CD8-positive, alpha-beta memory T cell (primary cell): ENCODE measurements at regions not wholly inside any gene's neighbourhood (a gene's known extent, or its start where the extent isn't known, plus 50 kb on each side); places are given as distances from the start of the nearest gene placed in this dataset.

Source experiments
- CTCF ChIA-PET: fragments of 350-600 bp; sonication (Branson Sonifier 250); formaldehyde crosslinking; loops from one replicate; lab custom pipeline; 2021; ENCODE audit warnings: antibody characterized with exemption; lab: Charles Lee
- POLR2A ChIA-PET: fragments of 350-600 bp; sonication (Branson Sonifier 250); formaldehyde crosslinking; loops from one replicate; lab custom pipeline; 2021; ENCODE audit warnings: antibody characterized with exemption; lab: Charles Lee
- DNase-seq, 5 donors: peaks; one replicate each; pipeline versions ENCODE4 v3.0.0 to v3.0.0-alpha.2; 2020 to 2022; ENCODE audit warnings: mixed read lengths in 1 of 5
- H3K27ac ChIP-seq: one replicate; pipeline ENCODE4 v1.7.0; 2013; ENCODE audit warnings: low read depth, mild to moderate bottlenecking, low read length, moderate library complexity
- H3K27me3 ChIP-seq: 2 replicates; pipeline ENCODE4 v1.7.0; 2013; ENCODE audit warnings: low read length, mild to moderate bottlenecking; ENCODE audit not compliant: insufficient read depth, poor library complexity, severe bottlenecking
- H3K36me3 ChIP-seq: 2 replicates; pipeline ENCODE4 v1.7.0; 2013; ENCODE audit warnings: mild to moderate bottlenecking, low read length, moderate library complexity; ENCODE audit not compliant: insufficient read depth
- H3K4me1 ChIP-seq: 2 replicates; pipeline ENCODE4 v1.7.0; 2013; ENCODE audit warnings: mild to moderate bottlenecking, low read length, moderate library complexity; ENCODE audit not compliant: insufficient read depth
- H3K4me3 ChIP-seq: 2 replicates; pipeline ENCODE4 v1.7.0; 2013; ENCODE audit warnings: mild to moderate bottlenecking, low read length
- H3K9me3 ChIP-seq: 2 replicates; pipeline ENCODE4 v1.7.0; 2013; ENCODE audit warnings: mild to moderate bottlenecking, low read length
- H3K27ac Mint-ChIP-seq, 8 donors: one replicate each; pipeline ENCODE4 v1.8.0; 2020 to 2021; ENCODE audit warnings: mixed read lengths in 8 of 8, mild to moderate bottlenecking in 6 of 8, inconsistent platforms in 3 of 8, moderate library complexity in 3 of 8
- H3K27me3 Mint-ChIP-seq, 2 donors: one replicate each; pipeline ENCODE4 v1.8.0; 2020 to 2021; ENCODE audit warnings: mixed read lengths in 2 of 2, mild to moderate bottlenecking in 1 of 2, moderate library complexity in 1 of 2
- H3K36me3 Mint-ChIP-seq, 3 donors: one replicate each; pipeline ENCODE4 v1.8.0; 2020 to 2021; ENCODE audit warnings: mixed read lengths in 3 of 3, inconsistent platforms in 1 of 3, mild to moderate bottlenecking in 1 of 3
- H3K4me1 Mint-ChIP-seq, 3 donors: one replicate each; pipeline ENCODE4 v1.8.0; 2020 to 2021; ENCODE audit warnings: mixed read lengths in 3 of 3, inconsistent platforms in 1 of 3, mild to moderate bottlenecking in 1 of 3
- H3K4me3 Mint-ChIP-seq, 7 donors: one replicate each; pipeline ENCODE4 v1.8.0; 2020 to 2021; ENCODE audit warnings: mixed read lengths in 7 of 7, mild to moderate bottlenecking in 6 of 7, moderate library complexity in 4 of 7, inconsistent platforms in 2 of 7
- H3K9me3 Mint-ChIP-seq, 5 donors: one replicate each; pipeline ENCODE4 v1.8.0; 2020 to 2022; ENCODE audit warnings: mixed read lengths in 5 of 5, mild to moderate bottlenecking in 3 of 5, moderate library complexity in 2 of 5, inconsistent platforms in 1 of 5

DNA sequence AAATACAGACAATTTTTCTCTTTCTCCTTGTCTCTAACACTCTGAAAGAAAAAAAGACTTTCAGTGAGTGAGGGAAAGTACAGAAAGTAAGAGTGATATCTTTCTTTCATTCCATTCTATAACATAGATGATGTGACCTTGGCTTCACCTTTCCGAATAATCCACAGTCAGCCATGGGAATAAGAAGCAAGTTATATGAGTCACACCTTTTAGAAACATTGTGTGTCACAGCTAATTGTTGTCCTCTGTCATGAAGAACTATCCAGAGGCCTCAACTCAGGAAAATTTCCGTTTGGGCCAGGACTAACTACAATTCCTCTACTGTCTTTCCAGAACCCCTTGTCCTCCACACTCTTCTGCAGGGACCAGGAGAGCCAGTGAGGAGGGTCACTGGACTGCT lies 209.7 kb upstream of the FAR2 start:
- H3K9me3 Mint-ChIP-seq: no peaks in the 10 kb centered on the region
- no peaks in the 10 kb centered on the region for H3K4me1 ChIP-seq
- no peaks in the 10 kb centered on the region for H3K27me3 ChIP-seq
- no peak overlapping the region for H3K4me3 Mint-ChIP-seq
- CTCF ChIA-PET: no interaction called here
- H3K27ac Mint-ChIP-seq: no peak overlapping the region
- POLR2A ChIA-PET: no interaction called here
- no peaks in the 10 kb centered on the region for H3K36me3 ChIP-seq
- no peak overlapping the region for H3K4me3 ChIP-seq
- H3K27me3 Mint-ChIP-seq: no peaks in the 10 kb centered on the region
- no peaks in the 10 kb centered on the region for H3K4me1 Mint-ChIP-seq
- no peaks in the 10 kb centered on the region for H3K9me3 ChIP-seq
- no peak overlapping the region for H3K27ac ChIP-seq
- no peak for DNase-seq
- H3K36me3 Mint-ChIP-seq: no peaks in the 10 kb centered on the region

- Histone ChIP-seq H3K27ac (no peak overlapping the region), H3K36me3 (no peaks in the 10 kb centered on the region), H3K27me3 (no peaks in the 10 kb centered on the region), H3K9me3 (no peaks in the 10 kb centered on the region), H3K4me1 (no peaks in the 10 kb centered on the region), H3K4me3 (no peak overlapping the region)
- ChIA-PET CTCF (no interaction called here), POLR2A (no interaction called here)
- no peak overlapping the region for H3K4me3 Mint-ChIP-seq
- H3K27me3 Mint-ChIP-seq: peaks cover 0 to 3% of the 10 kb centered on the region in 2 donors
- no peaks in the 10 kb centered on the region for H3K4me1 Mint-ChIP-seq
- DNase-seq: no peak
- no peaks in the 10 kb centered on the region for H3K36me3 Mint-ChIP-seq
- no peak overlapping the region for H3K27ac Mint-ChIP-seq
- no peaks in the 10 kb centered on the region for H3K9me3 Mint-ChIP-seq
These were observed 207.8 kb upstream of the FAR2 start for GRCh38 chr12:28941248-28941647.

DNA sequence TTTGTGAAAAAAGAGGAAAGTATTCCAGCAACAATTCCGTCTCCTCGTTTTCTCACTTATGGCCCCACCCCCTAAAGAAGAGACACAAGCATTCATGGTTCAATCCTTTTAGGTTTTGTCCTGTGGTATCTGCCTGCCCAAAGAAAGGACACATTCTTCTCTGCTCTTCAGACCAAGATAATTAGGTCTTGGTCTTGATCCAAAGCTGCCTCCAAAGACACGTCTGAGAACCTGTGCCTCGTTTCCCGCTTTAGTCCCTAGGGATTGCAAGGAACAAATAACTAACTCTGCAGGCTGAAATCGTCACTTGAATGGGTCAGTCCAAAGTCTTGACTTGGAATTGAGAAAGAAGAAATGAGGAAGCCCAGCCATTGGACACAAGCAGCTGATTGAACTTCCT lies 202.7 kb upstream of the FAR2 start:
- Mint-ChIP-seq H3K9me3 (no peaks in the 10 kb centered on the region), H3K4me1 (no peaks in the 10 kb centered on the region), H3K27ac (no peak overlapping the region), H3K36me3 (no peaks in the 10 kb centered on the region), H3K27me3 (peaks cover 4% of the 10 kb centered on the region in 2 donors), H3K4me3 (no peak overlapping the region)
- H3K9me3 ChIP-seq: no peaks in the 10 kb centered on the region
- CTCF ChIA-PET: no interaction called here
- POLR2A ChIA-PET: no interaction called here
- no peaks in the 10 kb centered on the region for H3K27me3 ChIP-seq
- DNase-seq: no peak
- no peak overlapping the region for H3K4me3 ChIP-seq
- H3K36me3 ChIP-seq: no peaks in the 10 kb centered on the region
- no peaks in the 10 kb centered on the region for H3K4me1 ChIP-seq
- no peak overlapping the region for H3K27ac ChIP-seq

DNA sequence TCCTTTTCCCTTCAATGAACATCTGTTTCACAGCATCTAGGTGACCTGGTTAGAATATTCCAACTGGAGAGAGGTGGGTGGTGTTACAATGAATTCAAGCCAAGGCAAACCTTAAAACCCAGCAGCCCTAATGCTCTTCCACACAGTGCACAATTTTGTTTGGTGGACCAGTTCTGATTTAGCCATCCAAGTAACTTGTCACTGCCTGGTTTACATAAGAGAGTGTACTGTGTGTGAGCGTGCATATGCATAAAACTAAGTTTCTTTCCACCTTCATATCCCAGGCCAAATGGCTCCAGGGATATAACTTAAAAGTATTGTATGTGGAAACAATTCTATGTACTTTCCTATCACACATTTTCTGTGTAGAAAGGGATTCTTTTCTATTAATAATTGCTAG lies 200.4 kb upstream of the FAR2 start:
- Histone ChIP-seq H3K27ac (no peak overlapping the region), H3K27me3 (no peaks in the 10 kb centered on the region), H3K36me3 (no peaks in the 10 kb centered on the region), H3K9me3 (no peaks in the 10 kb centered on the region), H3K4me3 (no peak overlapping the region), H3K4me1 (no peaks in the 10 kb centered on the region)
- no peak overlapping the region for H3K27ac Mint-ChIP-seq
- DNase-seq: no peak
- H3K4me1 Mint-ChIP-seq: no peaks in the 10 kb centered on the region
- no peak overlapping the region for H3K4me3 Mint-ChIP-seq
- peaks cover 4% of the 10 kb centered on the region in 2 donors for H3K27me3 Mint-ChIP-seq
- POLR2A ChIA-PET: no interaction called here
- H3K36me3 Mint-ChIP-seq: no peaks in the 10 kb centered on the region
- H3K9me3 Mint-ChIP-seq: no peaks in the 10 kb centered on the region
- CTCF ChIA-PET: no interaction called here

- Mint-ChIP-seq H3K27ac (no peak overlapping the region), H3K36me3 (no peaks in the 10 kb centered on the region), H3K4me3 (no peak overlapping the region), H3K9me3 (no peaks in the 10 kb centered on the region), H3K4me1 (no peaks in the 10 kb centered on the region), H3K27me3 (peaks cover 4% of the 10 kb centered on the region in 2 donors)
- H3K4me1 ChIP-seq: no peaks in the 10 kb centered on the region
- no peaks in the 10 kb centered on the region for H3K9me3 ChIP-seq
- DNase-seq: no peak
- ChIA-PET CTCF (no interaction called here), POLR2A (no interaction called here)
- H3K36me3 ChIP-seq: no peaks in the 10 kb centered on the region
- no peaks in the 10 kb centered on the region for H3K27me3 ChIP-seq
- H3K27ac ChIP-seq: no peak overlapping the region
- H3K4me3 ChIP-seq: no peak overlapping the region
These were observed 199.9 kb upstream of the FAR2 start for GRCh38 chr12:28949184-28949583.

GRCh38 chr12:28950049-28950448 lies 199.0 kb upstream of the FAR2 start:
- Mint-ChIP-seq H3K36me3 (no peaks in the 10 kb centered on the region), H3K27ac (no peak overlapping the region), H3K9me3 (no peaks in the 10 kb centered on the region), H3K4me3 (no peak overlapping the region), H3K4me1 (no peaks in the 10 kb centered on the region), H3K27me3 (peaks cover 4% of the 10 kb centered on the region in 2 donors)
- CTCF ChIA-PET: no interaction called here
- H3K4me1 ChIP-seq: no peaks in the 10 kb centered on the region
- POLR2A ChIA-PET: no interaction called here
- no peaks in the 10 kb centered on the region for H3K9me3 ChIP-seq
- no peak overlapping the region for H3K27ac ChIP-seq
- H3K4me3 ChIP-seq: no peak overlapping the region
- DNase-seq: no peak
- no peaks in the 10 kb centered on the region for H3K27me3 ChIP-seq
- no peaks in the 10 kb centered on the region for H3K36me3 ChIP-seq

- Histone ChIP-seq H3K9me3 (no peaks in the 10 kb centered on the region), H3K4me1 (no peaks in the 10 kb centered on the region), H3K4me3 (no peak overlapping the region), H3K36me3 (no peaks in the 10 kb centered on the region), H3K27me3 (no peaks in the 10 kb centered on the region), H3K27ac (no peak overlapping the region)
- H3K9me3 Mint-ChIP-seq: no peaks in the 10 kb centered on the region
- ChIA-PET POLR2A (no interaction called here), CTCF (no interaction called here)
- no peaks in the 10 kb centered on the region for H3K4me1 Mint-ChIP-seq
- H3K27ac Mint-ChIP-seq: no peak overlapping the region
- no peak for DNase-seq
- peaks cover 1 to 4% of the 10 kb centered on the region in 2 donors for H3K27me3 Mint-ChIP-seq
- H3K4me3 Mint-ChIP-seq: no peak overlapping the region
- H3K36me3 Mint-ChIP-seq: no peaks in the 10 kb centered on the region
These were observed 197.1 kb upstream of the FAR2 start for GRCh38 chr12:28951935-28952334.

DNA sequence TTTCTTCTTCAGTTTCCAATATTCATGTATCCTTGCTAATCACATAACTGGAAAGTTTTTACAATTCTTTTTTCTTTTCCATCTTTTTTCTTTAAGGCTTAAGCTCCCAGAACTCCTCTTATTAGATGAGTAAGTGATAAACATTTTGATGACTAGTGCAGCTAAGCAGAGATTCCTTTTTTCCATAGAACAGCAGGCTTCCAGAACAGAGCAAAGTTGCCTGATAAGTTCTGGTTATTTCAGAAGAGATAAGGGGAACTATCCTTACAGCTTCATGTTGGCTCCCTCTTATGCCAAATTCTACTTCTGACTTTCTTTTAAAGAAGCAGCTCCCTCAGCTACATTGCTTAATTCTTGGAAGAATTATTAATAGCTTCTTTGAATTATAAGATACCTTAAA lies 194.7 kb upstream of the FAR2 start:
- no peak for DNase-seq
- Histone ChIP-seq H3K36me3 (no peaks in the 10 kb centered on the region), H3K4me3 (no peak overlapping the region), H3K27ac (no peak overlapping the region), H3K27me3 (no peaks in the 10 kb centered on the region), H3K4me1 (no peaks in the 10 kb centered on the region), H3K9me3 (no peaks in the 10 kb centered on the region)
- POLR2A ChIA-PET: no interaction called here
- Mint-ChIP-seq H3K4me1 (no peaks in the 10 kb centered on the region), H3K27me3 (no peaks in the 10 kb centered on the region), H3K27ac (no peak overlapping the region), H3K36me3 (no peaks in the 10 kb centered on the region), H3K4me3 (no peak overlapping the region), H3K9me3 (no peaks in the 10 kb centered on the region)
- CTCF ChIA-PET: no interaction called here

DNA sequence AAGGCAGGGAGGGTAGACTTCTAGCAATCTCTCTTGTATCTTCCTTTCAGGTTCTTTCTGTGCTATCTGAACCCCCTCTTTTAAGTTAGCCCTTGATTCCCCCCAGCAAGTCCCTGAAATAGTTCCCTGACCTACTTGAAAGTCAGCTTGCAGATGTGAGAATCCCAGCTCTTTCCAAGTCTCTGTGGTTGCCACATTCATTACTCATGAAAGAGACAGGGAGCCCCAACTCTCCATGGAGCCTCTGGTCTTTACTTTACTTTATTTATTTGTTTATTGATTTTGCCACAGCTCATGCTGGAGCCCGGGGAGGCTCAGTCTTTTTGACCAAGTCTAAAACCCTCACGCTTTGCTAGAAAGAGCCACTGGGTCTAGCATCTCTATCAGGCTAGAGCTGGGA lies 193.6 kb upstream of the FAR2 start:
- H3K27ac ChIP-seq: no peak overlapping the region
- CTCF ChIA-PET: no interaction called here
- H3K36me3 Mint-ChIP-seq: no peaks in the 10 kb centered on the region
- peaks cover 0 to under 1% of the 10 kb centered on the region in 2 donors for H3K27me3 Mint-ChIP-seq
- DNase-seq: no peak
- H3K27ac Mint-ChIP-seq: no peak overlapping the region
- no peak overlapping the region for H3K4me3 Mint-ChIP-seq
- POLR2A ChIA-PET: no interaction called here
- H3K36me3 ChIP-seq: no peaks in the 10 kb centered on the region
- H3K9me3 ChIP-seq: no peaks in the 10 kb centered on the region
- no peaks in the 10 kb centered on the region for H3K4me1 Mint-ChIP-seq
- no peak overlapping the region for H3K4me3 ChIP-seq
- H3K9me3 Mint-ChIP-seq: peaks cover 0 to 2% (median 0%) of the 10 kb centered on the region in 5 donors
- no peaks in the 10 kb centered on the region for H3K27me3 ChIP-seq
- no peaks in the 10 kb centered on the region for H3K4me1 ChIP-seq
